ENCODE measurements at regions not wholly inside any gene's neighbourhood (a gene's known extent, or its start where the extent isn't known, plus 50 kb on each side); places are given as distances from the start of the nearest gene placed in this dataset.

DNA sequence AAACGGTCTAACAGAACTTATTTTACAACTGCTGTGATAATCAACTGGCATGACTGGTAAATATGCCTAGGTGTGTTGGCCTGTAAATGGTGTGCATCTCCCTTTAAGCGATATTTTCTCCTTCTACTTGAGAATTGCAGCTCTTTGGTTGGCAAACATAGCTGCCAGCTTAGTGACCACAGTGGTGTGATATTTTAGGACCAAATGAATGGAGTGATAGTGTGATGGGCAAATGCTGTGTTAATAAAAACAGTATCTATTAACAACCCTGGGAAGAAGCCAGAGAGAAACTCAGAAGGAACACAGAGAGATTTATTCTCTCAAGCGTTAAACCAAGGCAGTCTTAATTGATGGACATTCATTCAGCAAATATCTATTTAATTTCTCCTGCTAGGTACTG is 278.4 kb downstream of the AACS start:
- no peak for TF ChIP-seq CTCF (IDR thresholded peaks at IDR 0.05)
- no peak for TF ChIP-seq POLR2A (IDR thresholded peaks at IDR 0.05)
